ENCODE measurements at regions not wholly inside any gene's neighbourhood (a gene's known extent, or its start where the extent isn't known, plus 50 kb on each side); places are given as distances from the start of the nearest gene placed in this dataset.

DNA sequence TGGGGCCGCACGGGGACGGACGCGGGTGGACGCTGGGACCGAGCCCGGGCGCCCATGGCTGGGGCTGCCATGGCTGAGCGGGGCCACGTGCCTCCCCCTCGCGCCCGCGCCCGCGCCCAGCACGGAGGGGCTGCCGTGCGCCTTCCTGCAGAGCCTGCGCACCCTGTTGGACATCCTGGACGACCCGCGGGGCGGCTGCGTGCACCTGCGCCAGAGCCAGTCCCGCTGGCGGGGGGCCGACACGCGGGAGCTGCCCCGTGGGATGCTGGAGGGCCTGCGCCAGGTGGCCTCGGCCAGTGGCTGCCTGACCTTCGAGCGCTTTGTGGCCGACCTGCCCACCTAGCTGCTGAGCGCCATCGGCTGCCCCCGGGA, 72.5 kb upstream of the KCTD7 start:
- TF ChIP-seq CTCF (conservative IDR thresholded peaks at IDR 0.05): no peak
- TF ChIP-seq EZH2 (IDR thresholded peaks at IDR 0.05; ENCODE audit: low read depth): no peak
